Endothelial cell (in vitro differentiated cells): ENCODE measurements at regions not wholly inside any gene's neighbourhood (a gene's known extent, or its start where the extent isn't known, plus 50 kb on each side); places are given as distances from the start of the nearest gene placed in this dataset.

Experiments used
- DNase-seq: peaks from one replicate; pipeline ENCODE4 v3.0.0; 2021; ENCODE audit warnings: low spot score
- H3K27ac Mint-ChIP-seq: one replicate; pipeline ENCODE4 v1.8.0; 2021; ENCODE audit warnings: mixed read lengths, inconsistent platforms; ENCODE audit not compliant: unreplicated experiment
- H3K27me3 Mint-ChIP-seq: one replicate; pipeline ENCODE4 v1.8.0; 2021; ENCODE audit warnings: mild to moderate bottlenecking, moderate library complexity, mixed read lengths, inconsistent platforms; ENCODE audit not compliant: unreplicated experiment
- H3K36me3 Mint-ChIP-seq: one replicate; pipeline ENCODE4 v1.8.0; 2021; ENCODE audit warnings: mild to moderate bottlenecking, low read depth, mixed read lengths, inconsistent platforms; ENCODE audit not compliant: unreplicated experiment
- H3K4me1 Mint-ChIP-seq: one replicate; pipeline ENCODE4 v1.8.0; 2021; ENCODE audit warnings: mild to moderate bottlenecking, mixed read lengths, inconsistent platforms; ENCODE audit not compliant: unreplicated experiment
- H3K4me3 Mint-ChIP-seq: one replicate; pipeline ENCODE4 v1.8.0; 2021; ENCODE audit warnings: mild to moderate bottlenecking, mixed read lengths, inconsistent platforms; ENCODE audit not compliant: unreplicated experiment
- H3K9me3 Mint-ChIP-seq: one replicate; pipeline ENCODE4 v1.8.0; 2021; ENCODE audit warnings: mixed read lengths, inconsistent platforms; ENCODE audit not compliant: unreplicated experiment
- CTCF ChIP-seq: fragments of 200-600 bp; sonication (generic); IDR thresholded peaks from one replicate; pipeline ENCODE4 v1.5.0; 2021; ENCODE audit warnings: antibody characterized with exemption; ENCODE audit not compliant: unreplicated experiment

DNA sequence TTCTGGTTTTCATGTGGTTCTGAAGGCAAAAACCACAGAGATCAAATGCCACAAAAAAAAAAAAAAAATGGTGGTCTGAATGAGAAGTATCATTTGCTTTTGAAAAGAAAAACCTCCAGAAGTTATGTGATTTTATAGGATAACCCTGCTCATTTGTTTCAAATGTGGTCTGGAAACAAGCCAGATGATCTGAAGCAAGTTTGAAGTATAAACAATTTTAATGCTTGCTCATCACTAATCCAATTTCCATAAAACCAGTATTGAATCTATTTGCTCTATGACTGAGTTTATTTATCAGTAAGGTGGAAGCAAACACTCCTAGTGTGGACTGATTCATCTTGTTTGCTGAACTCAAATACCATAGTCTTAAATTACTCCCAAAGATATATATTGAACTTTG lies 407.3 kb upstream of the FLRT2 start:
- no peak for TF ChIP-seq CTCF
- Mint-ChIP-seq H3K27ac (no peak overlapping the region), H3K4me3 (no peak overlapping the region), H3K4me1 (no peaks in the 10 kb centered on the region), H3K36me3 (no peaks in the 10 kb centered on the region), H3K27me3 (no peaks in the 10 kb centered on the region), H3K9me3 (no peaks in the 10 kb centered on the region)
- no peak for DNase-seq

- Mint-ChIP-seq H3K27ac (no peak overlapping the region), H3K27me3 (no peaks in the 10 kb centered on the region), H3K9me3 (no peaks in the 10 kb centered on the region), H3K36me3 (no peaks in the 10 kb centered on the region), H3K4me1 (no peaks in the 10 kb centered on the region), H3K4me3 (no peak overlapping the region)
- TF ChIP-seq CTCF: no peak
- no peak for DNase-seq
Observed at GRCh38 chr14:85123755-85124154, 406.2 kb upstream of the FLRT2 start.

- DNase-seq: no peak
- no peak overlapping the region for H3K4me3 Mint-ChIP-seq
- H3K27me3 Mint-ChIP-seq: no peaks in the 10 kb centered on the region
- H3K27ac Mint-ChIP-seq: no peak overlapping the region
- no peaks in the 10 kb centered on the region for H3K4me1 Mint-ChIP-seq
- no peaks in the 10 kb centered on the region for H3K36me3 Mint-ChIP-seq
- no peak for TF ChIP-seq CTCF
- no peaks in the 10 kb centered on the region for H3K9me3 Mint-ChIP-seq
Observed at GRCh38 chr14:85124631-85125290, 405.2 kb upstream of the FLRT2 start.

DNA sequence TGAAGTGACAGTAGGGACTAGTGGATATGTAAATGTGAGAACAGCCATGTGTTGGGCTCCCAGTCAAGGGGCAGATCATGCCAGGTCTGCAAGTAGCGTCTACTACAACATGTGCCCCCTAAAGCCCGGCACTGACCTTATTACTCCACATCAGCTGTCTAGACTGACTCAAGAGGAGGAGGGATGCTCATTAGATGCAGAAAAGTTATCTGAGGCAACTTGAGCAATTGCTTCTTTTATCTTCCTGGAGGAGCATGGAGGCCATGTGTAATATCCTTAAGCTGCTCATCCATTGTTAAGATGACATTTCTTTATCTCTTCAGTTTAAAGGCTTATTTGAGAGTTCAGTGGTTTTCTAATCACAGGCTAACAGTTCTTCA lies 404.7 kb upstream of the FLRT2 start:
- Mint-ChIP-seq H3K9me3 (no peaks in the 10 kb centered on the region), H3K27me3 (no peaks in the 10 kb centered on the region), H3K27ac (no peak overlapping the region), H3K36me3 (no peaks in the 10 kb centered on the region), H3K4me1 (no peaks in the 10 kb centered on the region), H3K4me3 (no peak overlapping the region)
- no peak for DNase-seq
- TF ChIP-seq CTCF: no peak

DNA sequence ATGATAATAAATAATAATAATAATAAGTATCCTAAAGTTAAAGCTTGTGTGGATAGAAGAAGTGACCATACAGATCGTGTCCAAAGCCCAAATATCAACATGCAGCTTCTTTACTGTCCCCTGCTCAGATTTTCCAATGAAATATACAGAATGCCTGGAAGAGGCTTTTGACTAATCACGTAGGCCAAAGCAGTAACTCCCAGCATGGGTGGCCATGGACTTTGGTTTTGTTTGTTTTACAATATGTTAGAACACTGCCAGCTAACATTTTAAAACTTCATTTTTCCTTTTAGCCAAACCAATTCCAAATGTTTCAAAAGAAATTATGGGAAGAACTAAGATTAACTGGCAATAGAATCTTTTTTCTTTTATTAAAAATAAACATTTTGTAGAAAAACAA lies 400.0 kb upstream of the FLRT2 start:
- H3K4me3 Mint-ChIP-seq: no peak overlapping the region
- no peaks in the 10 kb centered on the region for H3K9me3 Mint-ChIP-seq
- no peaks in the 10 kb centered on the region for H3K36me3 Mint-ChIP-seq
- H3K27me3 Mint-ChIP-seq: no peaks in the 10 kb centered on the region
- no peak for DNase-seq
- TF ChIP-seq CTCF: no peak
- H3K4me1 Mint-ChIP-seq: no peaks in the 10 kb centered on the region
- no peak overlapping the region for H3K27ac Mint-ChIP-seq
